Stimulated activated CD8-positive, alpha-beta memory T cell treated with anti-CD3 and anti-CD28 coated beads, Interleukin-2, amount 100 ng/mL, for 1 hour (primary cell): ENCODE measurements at regions not wholly inside any gene's neighbourhood (a gene's known extent, or its start where the extent isn't known, plus 50 kb on each side); places are given as distances from the start of the nearest gene placed in this dataset.

ENCODE experiments used
- DNase-seq, 2 donors: peaks; one replicate each; pipeline ENCODE4 v3.0.0-alpha.2; 2020; ENCODE audit warnings: low read depth in 2 of 2

DNA sequence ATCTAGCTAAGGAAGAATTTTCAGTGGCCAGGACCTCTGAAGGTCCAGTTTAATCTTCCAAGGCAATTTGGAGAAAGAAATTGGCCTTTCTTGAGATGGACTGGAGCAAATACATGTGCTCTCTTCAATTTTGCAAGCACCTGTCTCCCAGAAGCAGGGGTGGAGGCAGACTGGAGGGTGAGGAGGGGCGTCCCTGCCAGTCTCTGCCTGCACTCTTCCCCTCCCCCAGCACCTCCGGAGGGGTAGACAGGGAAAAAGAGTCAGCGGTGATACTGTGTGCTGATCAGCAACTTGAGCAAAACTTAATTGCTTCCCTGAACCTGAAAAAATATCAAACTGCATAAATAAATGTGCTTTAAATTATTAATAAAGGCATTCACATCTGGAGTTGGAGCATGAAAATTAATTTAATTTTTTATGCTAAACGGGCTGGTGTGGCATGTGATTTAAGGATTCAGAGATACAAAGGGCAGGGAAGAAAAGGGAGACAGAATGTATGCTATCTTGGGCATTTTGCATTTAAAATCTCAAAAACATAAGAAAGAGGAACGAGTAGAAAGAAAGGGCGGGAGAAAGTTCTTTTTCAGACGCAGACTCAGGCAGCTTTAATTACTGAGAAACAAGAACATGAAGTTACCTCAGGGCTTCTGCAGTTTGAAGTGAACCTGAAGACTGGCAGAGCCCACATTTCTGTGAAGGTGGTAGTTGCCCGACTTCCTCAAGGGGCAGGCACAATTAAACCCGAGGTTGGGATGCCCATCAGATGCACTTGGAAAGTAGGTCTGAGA is 319.7 kb downstream of the UACA start:
- DNase-seq = no peak

DNA sequence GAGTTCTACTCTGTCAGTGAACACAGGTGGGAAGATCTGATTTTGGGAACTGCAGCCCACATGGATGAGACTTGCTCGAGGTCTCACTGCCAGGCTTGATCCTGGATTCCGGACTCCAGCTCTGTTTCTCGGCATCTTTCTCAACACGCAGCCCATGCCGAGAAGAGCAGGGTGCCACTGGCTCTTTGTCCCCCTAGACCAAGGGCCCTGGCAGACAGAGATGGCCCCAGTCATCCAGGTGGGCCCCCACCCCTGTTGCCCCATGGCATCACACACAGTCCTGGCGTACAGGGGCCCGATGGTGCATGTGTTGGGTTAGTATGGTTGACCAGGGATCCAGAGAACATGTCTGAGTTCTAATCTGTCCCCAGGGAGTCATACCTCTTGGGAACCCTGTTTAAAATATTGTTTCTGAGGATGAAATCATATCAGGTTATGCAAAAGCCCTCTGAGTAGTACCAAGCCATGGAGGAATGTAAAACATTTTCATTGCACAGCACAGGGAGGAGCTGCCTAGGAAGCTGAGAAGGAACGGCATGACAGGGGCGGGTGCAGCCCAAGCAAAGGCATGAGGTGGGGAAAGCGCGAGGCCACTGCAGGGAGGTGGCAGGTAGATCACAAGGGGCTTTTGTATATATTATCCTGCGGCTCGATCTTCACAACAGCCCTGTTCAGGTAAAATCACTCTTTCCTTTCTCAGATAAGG is 320.6 kb downstream of the UACA start:
- no peak for DNase-seq

DNA sequence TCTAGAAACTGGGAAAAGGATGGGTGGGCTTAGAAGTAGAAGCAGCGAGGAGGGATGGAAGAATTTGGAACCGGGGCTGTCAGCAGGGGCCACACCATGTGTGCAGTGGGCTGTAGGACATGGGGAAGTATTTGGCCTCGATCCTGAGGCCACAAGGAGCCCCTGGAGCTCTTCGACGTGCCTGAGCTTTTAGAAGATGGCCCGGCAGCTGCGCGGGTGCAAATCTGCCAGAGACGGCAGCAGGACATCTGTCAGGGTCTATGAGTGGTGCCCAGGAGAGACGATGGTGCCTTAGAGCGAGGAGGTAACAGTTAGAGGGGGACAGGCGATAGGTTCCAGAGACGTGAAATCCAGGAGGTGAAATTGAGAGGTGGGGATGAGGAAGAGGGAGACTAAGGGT is 321.1 kb downstream of the UACA start:
- no peak for DNase-seq

DNA sequence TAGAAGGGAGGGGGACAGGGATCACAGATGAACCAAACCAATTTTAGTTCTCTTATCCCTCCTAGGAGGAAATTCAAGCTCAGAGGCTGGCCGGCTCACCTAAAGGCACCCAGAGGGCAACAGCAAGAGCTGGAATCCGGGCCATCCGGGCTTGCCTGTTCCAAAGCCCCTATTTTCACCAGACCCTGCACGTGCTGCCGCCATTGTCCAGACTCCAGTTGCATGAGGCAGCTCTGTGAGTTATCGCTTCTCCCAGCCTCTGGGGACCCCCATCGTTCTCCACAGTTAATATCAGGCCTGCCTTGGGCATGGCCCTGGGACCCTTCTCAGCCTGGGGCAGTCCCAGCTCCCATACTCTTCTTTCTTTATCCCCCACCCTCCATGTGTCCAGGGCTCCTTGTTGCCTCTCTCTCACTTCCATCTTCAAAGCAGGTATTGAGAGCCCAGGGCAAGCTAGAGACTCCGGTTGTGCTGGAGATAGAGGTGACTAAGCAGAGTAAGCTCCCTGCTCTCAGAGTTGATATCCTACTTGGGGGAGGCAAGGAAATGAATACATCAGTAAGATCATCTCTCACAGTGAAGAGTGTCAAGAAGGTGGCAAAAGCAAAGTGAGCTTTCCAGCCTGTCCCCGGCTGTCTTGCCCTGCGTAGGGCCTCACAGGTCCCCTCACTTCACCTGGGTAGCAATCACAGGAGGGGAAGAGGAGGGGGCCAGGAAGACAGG is 322.8 kb downstream of the UACA start:
- no peak for DNase-seq

DNA sequence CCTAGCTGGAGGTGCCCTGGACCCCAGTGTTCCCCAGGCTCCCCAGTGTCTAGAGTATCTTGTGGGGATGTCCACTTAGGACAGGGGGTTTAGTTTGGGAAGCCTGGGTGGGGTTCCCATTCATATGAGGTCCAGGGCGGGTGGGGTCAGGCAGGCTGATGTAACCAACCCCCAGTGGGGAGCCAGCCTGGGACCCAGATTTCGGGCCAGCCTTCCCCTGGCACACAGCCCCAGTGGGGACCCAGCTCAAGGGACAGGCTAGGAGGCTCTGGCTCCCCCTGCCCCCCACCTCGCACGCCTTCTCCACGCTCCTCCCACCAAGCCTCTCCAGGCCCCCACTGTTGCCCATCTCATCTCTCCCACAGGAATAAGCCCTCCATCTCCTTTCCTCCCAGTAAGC is 323.5 kb downstream of the UACA start:
- no peak for DNase-seq

DNA sequence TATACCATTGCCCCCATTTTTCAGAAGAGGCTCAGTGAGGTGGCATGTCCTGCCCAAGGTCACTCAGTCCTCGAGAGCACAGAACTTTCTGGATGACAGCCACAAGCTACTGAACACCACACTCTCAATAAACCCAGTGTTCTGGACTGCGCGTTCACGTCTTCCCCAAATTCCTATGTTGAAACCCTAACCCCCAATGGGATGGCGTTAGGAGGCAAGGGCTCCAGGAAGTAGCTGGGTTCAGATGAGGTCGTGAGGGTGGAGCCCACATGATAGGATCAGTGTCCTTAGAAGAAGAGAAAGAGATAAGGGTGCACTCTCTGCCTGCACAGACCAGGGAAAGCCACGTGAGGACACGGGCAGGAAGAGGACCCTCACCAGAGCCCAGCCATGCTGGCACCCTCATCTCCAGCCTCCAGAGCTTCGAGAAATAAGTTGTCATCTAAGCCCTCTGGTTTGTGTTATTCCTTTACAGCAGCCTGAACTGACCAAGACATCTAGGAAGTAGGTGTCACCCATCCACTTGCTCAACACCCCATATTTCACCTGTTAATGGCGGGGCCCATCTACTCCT is 324.0 kb downstream of the UACA start:
- DNase-seq = no peak

DNA sequence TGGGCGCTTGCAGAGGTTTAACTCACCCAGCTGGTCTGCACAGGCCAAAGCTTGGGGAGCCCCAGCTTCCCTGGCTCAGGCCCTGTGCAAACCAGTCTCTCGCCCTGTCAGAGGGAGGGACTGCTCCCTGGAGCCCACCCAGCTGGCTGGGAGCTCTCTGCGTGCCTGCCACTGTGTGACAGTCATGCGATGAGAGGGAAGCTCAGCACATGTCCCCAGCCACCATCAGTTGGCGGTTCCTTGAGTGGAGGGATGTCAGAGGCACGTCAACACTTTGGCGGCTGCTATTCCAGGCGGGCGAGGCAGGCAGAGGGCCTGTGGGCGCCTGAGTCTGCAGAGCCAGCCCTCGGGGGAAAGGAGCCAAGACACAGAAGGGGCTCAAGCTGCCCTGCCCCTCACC is 324.6 kb downstream of the UACA start:
- DNase-seq = no peak

DNA sequence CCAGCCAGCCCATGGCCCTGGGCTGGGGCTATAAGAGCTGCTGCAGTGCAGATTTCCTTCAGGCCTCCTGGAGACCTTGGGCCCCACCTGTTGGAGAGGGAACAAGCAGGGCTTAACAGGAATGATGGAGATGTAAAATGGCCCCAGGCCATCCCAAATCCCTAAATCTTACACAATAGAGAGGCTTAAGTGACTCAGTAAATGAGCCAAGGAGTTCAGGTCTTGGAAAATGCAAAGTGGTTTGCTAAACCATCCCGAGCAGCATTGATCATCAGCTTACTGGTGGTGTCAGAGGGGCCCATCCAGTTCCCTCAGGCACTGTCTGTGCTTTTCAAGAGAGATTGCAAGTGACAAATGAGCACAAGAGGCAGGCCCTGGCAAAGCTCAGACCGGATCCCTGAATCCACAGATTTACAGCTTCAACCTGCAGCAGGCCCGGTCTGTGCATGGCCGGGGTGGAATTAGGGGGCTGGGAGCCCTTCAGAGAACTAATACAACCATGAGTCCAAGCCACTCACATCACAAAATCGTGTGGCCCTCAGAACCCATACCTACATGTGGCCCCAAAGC is 325.4 kb downstream of the UACA start:
- no peak for DNase-seq

DNA sequence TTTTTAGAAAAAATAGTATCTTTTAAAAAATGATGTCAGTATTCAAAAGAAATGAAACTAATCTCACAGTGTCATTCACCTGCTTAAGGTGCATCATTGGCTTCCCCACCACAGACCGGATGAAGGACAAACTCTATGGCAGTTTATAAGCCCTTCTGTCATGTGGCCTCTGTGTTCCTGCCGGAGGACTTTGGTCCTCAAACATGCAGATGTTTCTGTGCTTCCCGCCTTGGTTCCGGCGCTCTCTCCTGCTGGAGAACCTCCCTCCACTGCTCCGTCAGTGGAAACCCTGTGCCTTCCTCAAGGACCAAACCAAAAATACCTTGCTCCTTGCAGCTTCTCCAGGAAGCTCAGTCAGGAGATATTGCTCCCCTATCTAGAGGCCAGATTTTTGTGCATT is 326.3 kb downstream of the UACA start:
- no peak for DNase-seq

DNA sequence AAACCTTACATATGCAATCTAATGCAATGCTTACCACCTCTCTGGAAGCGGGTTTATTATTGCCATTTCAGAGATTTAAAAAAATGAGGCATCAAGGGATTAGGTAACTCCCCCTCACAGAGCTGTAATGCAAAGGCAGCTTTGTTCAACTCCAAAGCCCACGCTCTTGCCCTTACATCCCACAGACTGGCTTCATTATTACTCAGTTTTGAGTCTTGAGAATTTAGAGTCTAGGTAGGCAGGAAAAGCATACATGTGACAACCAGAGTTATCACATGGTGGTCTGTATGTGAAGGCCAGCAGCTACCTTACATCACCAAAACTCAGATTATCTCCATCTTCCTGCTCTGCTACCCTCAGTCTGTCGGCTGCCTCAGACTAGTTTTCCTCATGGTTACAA is 326.9 kb downstream of the UACA start:
- no peak for DNase-seq

DNA sequence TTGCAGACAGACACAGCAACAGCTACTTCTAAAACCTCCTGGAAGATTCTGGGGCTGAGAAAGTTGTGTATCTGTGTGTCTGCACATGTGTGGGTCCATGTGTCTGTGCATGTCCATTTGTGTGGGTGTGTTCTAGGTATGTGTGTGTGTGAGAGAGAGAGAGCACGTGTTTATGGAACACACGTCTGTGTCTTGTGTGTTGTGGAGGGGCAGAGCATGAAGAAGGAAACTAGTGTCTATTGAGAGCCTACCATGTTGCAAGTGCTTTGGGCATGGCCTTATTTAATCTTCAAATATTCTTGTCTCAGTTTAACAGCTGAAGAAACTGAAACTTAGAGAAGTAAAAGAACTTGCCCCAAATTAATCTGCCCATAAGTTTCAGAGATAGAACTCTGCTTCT is 327.5 kb downstream of the UACA start:
- DNase-seq = no peak

DNA sequence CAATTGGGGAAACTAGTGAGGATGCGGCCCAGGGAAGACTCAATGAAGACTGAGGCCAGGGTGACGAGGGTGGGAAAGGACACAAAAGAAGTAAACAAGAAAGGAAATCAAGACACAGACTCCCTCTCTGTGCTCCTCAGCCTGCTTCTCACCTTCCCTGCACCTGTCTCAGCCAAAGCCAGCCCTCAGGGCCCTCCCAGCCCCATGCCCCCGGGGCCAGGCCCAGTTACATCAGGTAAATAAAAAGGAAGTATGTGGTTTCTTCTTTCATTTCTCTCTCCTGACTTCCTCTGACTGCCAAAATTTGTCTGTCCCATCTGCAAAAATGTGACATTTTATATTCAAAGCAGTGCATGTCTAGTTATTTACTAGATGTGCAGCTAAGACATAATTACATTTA is 328.0 kb downstream of the UACA start:
- DNase-seq = no peak

DNA sequence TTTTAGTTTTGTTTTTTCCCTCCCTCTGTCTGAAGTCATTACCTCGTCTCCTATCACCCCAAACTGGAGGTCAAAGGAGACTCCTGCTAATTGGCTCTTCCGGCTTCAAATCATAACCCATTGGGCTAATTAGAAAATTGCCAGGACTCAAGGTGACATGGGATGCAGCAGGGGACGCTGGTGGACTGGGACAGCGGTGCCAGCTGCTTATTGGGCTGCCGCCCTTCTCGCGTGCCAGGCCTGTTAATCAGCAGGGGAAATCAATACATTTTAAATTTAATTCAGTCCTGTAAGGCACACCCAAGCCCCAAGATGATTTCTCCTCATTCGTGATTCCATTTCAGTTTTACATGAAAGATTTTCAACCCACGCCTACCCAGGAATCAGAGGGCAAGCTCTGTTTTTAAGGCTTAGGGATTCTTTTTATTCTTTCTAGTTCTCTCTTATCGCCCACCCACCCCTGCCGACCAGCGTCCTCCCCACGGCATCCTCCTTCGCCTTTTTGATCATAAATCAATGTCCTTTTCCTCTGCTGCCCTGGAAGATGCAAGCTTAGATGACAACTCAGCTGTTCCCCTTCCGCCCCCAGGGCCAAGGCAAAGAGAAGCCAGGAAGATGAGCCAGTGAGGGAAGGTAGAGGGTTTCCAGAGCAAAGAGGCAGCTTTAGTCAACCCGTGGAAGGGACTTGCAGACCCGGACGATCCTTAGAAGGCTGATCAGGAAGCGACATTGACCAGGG is 329.6 kb downstream of the UACA start:
- DNase-seq = no peak

DNA sequence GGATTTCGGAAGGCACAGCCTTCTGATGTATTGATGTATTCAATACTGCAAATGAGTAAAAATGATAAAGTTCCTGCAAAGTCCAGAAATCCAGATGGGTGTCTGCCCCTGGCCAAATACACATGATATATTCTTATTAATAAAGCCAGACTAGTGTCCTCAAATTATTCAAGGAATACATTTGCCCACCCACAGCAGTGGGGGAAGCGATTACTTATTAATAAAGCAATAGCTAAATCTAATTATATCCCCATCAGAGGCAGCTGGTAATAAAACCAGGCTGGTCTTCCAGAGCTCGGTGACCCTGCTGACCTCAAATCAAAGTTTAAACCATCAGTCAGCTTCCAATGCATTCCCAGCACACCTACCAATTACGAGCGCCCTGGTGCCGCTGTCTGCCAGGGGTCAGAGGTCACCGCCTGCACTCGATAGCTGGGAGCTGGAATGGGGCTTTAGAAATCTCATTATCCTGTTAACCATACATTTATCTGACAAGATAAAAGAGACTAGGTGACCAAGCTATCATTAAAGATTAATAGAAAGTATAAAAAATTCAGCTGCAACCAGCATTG is 330.3 kb downstream of the UACA start:
- no peak for DNase-seq

DNA sequence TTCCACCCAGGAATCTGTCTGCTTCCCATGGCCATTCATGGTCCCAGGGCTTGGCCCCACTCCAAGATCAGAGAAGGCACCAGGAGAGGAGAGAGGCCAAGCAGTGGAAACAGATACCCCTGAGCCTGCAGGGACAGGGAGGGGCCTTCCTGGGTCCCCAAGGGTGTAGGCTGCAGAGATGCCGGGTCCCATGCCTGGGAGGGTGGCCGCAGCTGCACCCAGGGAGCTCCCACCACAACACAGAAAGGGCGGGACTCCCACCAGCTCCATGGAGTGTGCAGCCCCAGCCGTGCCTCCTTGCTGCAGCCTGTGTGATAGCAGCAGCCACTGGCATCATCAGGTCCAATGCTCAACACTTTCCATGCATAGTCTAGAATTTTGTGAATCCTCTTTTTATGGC is 331.5 kb downstream of the UACA start:
- DNase-seq = no peak

DNA sequence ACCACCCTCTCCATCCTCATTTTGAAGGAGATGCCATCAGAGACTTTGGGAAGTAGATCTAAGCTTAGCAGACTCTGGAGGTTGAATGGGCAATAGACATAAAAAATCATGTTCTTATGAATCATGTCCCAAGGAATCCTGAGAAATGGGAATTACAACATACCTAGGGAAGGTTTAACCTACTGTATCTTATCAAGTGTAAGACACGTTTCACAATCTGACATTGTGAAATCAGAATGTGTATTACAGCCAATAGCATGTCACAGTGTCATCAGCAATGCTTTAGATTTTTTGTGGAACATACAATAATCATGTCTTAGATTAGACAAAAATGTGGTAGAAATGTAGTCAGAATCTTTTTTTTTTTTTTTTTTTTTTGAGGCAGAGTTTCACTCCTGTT is 332.4 kb upstream of the TLE3 start:
- no peak for DNase-seq

DNA sequence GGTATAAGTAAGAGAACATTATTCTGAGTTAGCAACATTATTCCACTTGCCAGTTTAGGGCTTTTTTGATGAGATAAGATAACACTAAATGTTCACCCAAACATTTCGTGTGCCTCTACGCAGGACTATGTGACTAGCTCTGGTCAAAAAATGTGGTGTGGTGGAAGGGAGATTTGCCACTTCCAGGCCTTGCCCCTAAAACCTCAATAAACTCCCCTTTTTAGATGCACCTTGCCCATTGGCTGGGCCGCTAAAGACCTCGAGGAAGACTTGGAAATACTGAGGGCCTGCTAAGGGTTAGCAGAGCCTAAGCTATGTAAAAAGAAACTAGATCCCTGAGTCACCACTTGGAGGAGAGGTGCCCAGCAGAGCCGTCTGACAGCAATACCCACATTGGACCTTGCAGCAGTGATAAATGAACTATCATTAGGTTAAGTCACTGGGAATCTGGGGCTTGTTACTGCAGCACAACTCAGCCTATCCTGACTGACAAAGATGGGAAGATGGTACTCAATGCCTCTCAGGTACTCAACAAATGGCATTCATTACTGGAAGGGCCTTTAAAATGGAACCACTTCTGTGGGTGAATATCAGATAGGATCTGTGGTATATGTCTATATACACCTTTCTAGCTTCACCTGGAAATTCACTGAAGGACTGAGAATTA is 331.5 kb upstream of the TLE3 start:
- no peak for DNase-seq

DNA sequence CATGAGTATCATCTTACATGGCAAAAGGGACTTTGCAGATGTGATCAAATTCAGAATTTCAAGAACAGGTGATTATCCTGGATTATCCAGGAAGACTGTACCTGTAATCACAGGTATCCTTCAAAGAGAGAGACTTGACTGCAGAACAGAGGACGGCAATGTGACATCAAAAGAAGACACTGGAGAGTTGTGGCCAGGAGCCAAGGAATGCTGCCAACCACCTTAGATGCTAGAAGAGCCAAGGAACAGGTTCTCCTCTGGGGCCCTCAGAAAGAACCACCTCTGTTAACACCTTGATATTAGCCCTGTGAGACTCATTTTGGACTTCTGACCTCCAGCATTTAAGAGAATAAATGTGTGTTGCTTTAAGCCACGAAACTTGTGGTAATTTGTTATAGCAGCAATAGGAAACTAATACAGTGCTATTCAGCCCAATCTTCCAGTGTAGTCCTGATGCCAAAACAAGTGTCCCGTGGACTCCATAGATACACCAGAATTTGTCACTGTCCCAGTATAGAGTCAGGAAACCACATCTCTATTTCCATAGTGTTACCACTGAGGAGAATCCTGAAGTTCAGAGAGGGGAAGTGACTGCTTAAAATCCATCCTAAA is 330.6 kb upstream of the TLE3 start:
- DNase-seq = no peak

DNA sequence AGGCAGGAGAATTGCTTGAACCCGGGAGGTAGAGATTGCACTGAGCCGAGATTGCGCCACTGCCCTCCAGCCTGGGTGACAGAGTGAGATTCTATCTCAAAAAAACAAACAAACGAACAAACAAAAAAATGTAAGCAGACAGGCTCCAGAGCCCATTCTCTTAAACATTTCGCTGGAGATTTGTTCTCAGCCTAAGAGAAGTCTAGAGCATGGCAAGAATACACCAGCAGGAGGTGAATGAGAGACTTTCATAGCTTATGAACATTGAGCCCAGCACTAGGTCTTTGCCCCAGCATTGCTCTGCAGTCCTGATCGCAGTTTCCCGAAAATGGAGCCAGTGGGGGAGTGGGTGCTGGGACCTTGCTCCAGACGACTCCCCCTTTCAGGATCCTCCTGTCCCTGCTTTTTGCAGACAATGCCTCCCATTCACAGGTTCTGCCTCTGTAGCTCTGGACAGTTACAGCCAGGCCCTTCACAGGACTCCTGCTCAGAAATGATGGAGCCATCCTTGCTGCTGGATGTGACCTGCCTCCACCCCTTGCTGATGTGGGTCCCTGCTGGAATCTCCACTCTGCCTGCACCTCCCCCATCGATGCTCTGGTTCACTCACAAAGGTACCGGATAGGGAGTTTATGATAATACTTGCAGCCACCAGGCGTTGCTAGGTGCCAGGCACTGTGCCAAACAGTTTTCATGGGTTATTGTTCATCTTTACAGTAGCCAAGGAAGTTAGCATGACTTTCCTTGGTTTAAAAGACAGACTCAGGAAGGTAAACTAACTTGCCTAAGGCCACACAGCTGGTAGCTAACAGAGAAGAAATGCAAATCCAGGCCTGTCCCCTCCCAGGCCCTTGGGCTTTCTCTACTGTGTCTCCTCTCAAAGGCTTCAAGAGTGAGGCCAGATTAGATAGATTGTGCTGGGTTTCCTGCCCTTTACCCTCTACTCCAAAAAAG is 329.7 kb upstream of the TLE3 start:
- DNase-seq = no peak
